ENCODE measurements at regions not wholly inside any gene's neighbourhood (a gene's known extent, or its start where the extent isn't known, plus 50 kb on each side); places are given as distances from the start of the nearest gene placed in this dataset.

- Histone ChIP-seq H3K9me3 (ENCODE audit: control insufficient read depth in 4 of 4, low read length in 3 of 4) (no peaks in the 10 kb centered on the region), H3K4me1 (ENCODE audit: control insufficient read depth in 4 of 4, insufficient read depth in 4 of 4, low read length in 3 of 4) (no peaks in the 10 kb centered on the region), H3K27me3 (ENCODE audit: control insufficient read depth in 4 of 4, insufficient read depth in 4 of 4, low read length in 3 of 4) (no peaks in the 10 kb centered on the region), H3K27ac (ENCODE audit: low read depth in 1 of 2, low read length in 2 of 2) (no peak overlapping the region), H3K4me3 (ENCODE audit: low read depth in 1 of 3, low read length in 3 of 3) (no peak overlapping the region), H3K9ac (ENCODE audit: low read depth in 1 of 2, low read length in 2 of 2) (no peak overlapping the region), H3K36me3 (ENCODE audit: control insufficient read depth in 4 of 4, insufficient read depth in 3 of 4, low read depth in 1 of 4, low read length in 3 of 4) (no peaks in the 10 kb centered on the region)
- WGBS: 86% methylated on average over 10 of the region's 10 CpGs
- DNase-seq (ENCODE audit: low spot score): no peak
- TF ChIP-seq MAX (IDR thresholded peaks at IDR 0.05) (no peak), YY1 (IDR thresholded peaks at IDR 0.05) (no peak), SP1 (IDR thresholded peaks at IDR 0.05) (no peak), JUND (IDR thresholded peaks at IDR 0.05) (no peak), ATF3 (IDR thresholded peaks at IDR 0.05) (no peak), CTCF (IDR thresholded peaks at IDR 0.05; ENCODE audit: low read depth, low read length, missing input control) (no peak), NR2F2 (IDR thresholded peaks at IDR 0.05) (no peak), RAD21 (IDR thresholded peaks at IDR 0.05) (no peak), RXRA (IDR thresholded peaks at IDR 0.05) (no peak), HNF4G (IDR thresholded peaks at IDR 0.05) (no peak), TAF1 (conservative IDR thresholded peaks at IDR 0.05) (no peak), HNF4A (conservative IDR thresholded peaks at IDR 0.05) (no peak), EGR1 (IDR thresholded peaks at IDR 0.05; ENCODE audit: low read depth in 2 of 2) (no peak)
Measured at GRCh38 chr10:4074545-4075407, 289.8 kb upstream of the KLF6 start.

- H3K4me3 ChIP-seq (ENCODE audit: low read depth in 1 of 3, low read length in 3 of 3): no peak overlapping the region
- no peak overlapping the region for H3K9ac ChIP-seq (ENCODE audit: low read depth in 1 of 2, low read length in 2 of 2)
- WGBS: 82% methylated on average over 1 of the region's 1 CpG
- no peaks in the 10 kb centered on the region for H3K4me1 ChIP-seq (ENCODE audit: control insufficient read depth in 4 of 4, insufficient read depth in 4 of 4, low read length in 3 of 4)
- H3K27ac ChIP-seq (ENCODE audit: low read depth in 1 of 2, low read length in 2 of 2): peak overlapping the region in 1 of 2 donors; percentile 25
- peak; percentile 16 to 51 for TF ChIP-seq RXRA (IDR thresholded peaks at IDR 0.05)
- no peak for TF ChIP-seq GABPA (IDR thresholded peaks at IDR 0.05 in 1 of 2, conservative IDR thresholded peaks at IDR 0.05 in 1 of 2)
- TF ChIP-seq RAD21 (IDR thresholded peaks at IDR 0.05): peak; percentile 22 to 26
- TF ChIP-seq FOXA2 (IDR thresholded peaks at IDR 0.05): no peak
- no peaks in the 10 kb centered on the region for H3K9me3 ChIP-seq (ENCODE audit: control insufficient read depth in 4 of 4, low read length in 3 of 4)
- H3K36me3 ChIP-seq (ENCODE audit: control insufficient read depth in 4 of 4, insufficient read depth in 3 of 4, low read depth in 1 of 4, low read length in 3 of 4): no peaks in the 10 kb centered on the region
- H3K27me3 ChIP-seq (ENCODE audit: control insufficient read depth in 4 of 4, insufficient read depth in 4 of 4, low read length in 3 of 4): no peaks in the 10 kb centered on the region
- DNase-seq (ENCODE audit: low spot score): no peak
Measured at GRCh38 chr10:4073912-4074311, 288.9 kb upstream of the KLF6 start.

GRCh38 chr10:4070921-4071660, 286.1 kb upstream of the KLF6 start:
- Histone ChIP-seq H3K27me3 (ENCODE audit: control insufficient read depth in 4 of 4, insufficient read depth in 4 of 4, low read length in 3 of 4) (no peaks in the 10 kb centered on the region), H3K36me3 (ENCODE audit: control insufficient read depth in 4 of 4, insufficient read depth in 3 of 4, low read depth in 1 of 4, low read length in 3 of 4) (no peaks in the 10 kb centered on the region), H3K27ac (ENCODE audit: low read depth in 1 of 2, low read length in 2 of 2) (no peak overlapping the region), H3K4me1 (ENCODE audit: control insufficient read depth in 4 of 4, insufficient read depth in 4 of 4, low read length in 3 of 4) (peaks cover 0 to 3% (median 0%) of the 10 kb centered on the region in 4 donors), H3K4me3 (ENCODE audit: low read depth in 1 of 3, low read length in 3 of 3) (no peak overlapping the region), H3K9ac (ENCODE audit: low read depth in 1 of 2, low read length in 2 of 2) (no peak overlapping the region), H3K9me3 (ENCODE audit: control insufficient read depth in 4 of 4, low read length in 3 of 4) (no peaks in the 10 kb centered on the region)
- WGBS: 86% methylated on average over 11 of the region's 11 CpGs
- no peak for TF ChIP-seq HNF4G (IDR thresholded peaks at IDR 0.05)
- no peak for TF ChIP-seq REST (IDR thresholded peaks at IDR 0.05)
- no peak for TF ChIP-seq YY1 (IDR thresholded peaks at IDR 0.05)
- no peak for TF ChIP-seq FOXA1 (IDR thresholded peaks at IDR 0.05)
- TF ChIP-seq FOXA2 (IDR thresholded peaks at IDR 0.05): no peak
- DNase-seq (ENCODE audit: low spot score): no peak

Measured in liver (tissue), 8 donors.